ENCODE measurements at regions not wholly inside any gene's neighbourhood (a gene's known extent, or its start where the extent isn't known, plus 50 kb on each side); places are given as distances from the start of the nearest gene placed in this dataset.

- TF ChIP-seq CTCF (IDR thresholded peaks at IDR 0.05; ENCODE audit: poor library complexity, severe bottlenecking) = no peak
- ATAC-seq (ENCODE audit: low read depth) = no peak
- no peak for DNase-seq (ENCODE audit: low spot score)
These were observed 133.2 kb downstream of the TMEM17 start for GRCh38 chr2:62372824-62373223.

GRCh38 chr2:62370321-62371250, 135.4 kb downstream of the TMEM17 start:
- no peaks in the 10 kb centered on the region for H3K4me1 ChIP-seq (ENCODE audit: insufficient read depth, poor library complexity, severe bottlenecking)
- H3K27ac ChIP-seq (ENCODE audit: poor library complexity, severe bottlenecking) = no peak overlapping the region
- no peak for DNase-seq (ENCODE audit: low spot score)
- TF ChIP-seq CTCF (IDR thresholded peaks at IDR 0.05; ENCODE audit: poor library complexity, severe bottlenecking) = no peak
- no peak overlapping the region for H3K4me3 ChIP-seq (ENCODE audit: severe bottlenecking)
- H3K27me3 ChIP-seq (ENCODE audit: insufficient read depth, poor library complexity, severe bottlenecking) = no peaks in the 10 kb centered on the region
- H3K9me3 ChIP-seq (ENCODE audit: severe bottlenecking) = peaks cover 6% of the 10 kb centered on the region
- no peaks in the 10 kb centered on the region for H3K36me3 ChIP-seq (ENCODE audit: low read depth)
- no peak for ATAC-seq (ENCODE audit: low read depth)

More at GRCh38 chr2:62372824-62373223, 133.2 kb downstream of the TMEM17 start:
- no peaks in the 10 kb centered on the region for H3K27me3 ChIP-seq (ENCODE audit: insufficient read depth, poor library complexity, severe bottlenecking)
- H3K4me3 ChIP-seq (ENCODE audit: severe bottlenecking) = no peak overlapping the region
- H3K36me3 ChIP-seq (ENCODE audit: low read depth) = no peaks in the 10 kb centered on the region
- no peaks in the 10 kb centered on the region for H3K4me1 ChIP-seq (ENCODE audit: insufficient read depth, poor library complexity, severe bottlenecking)
- H3K9me3 ChIP-seq (ENCODE audit: severe bottlenecking) = peaks cover 6% of the 10 kb centered on the region
- no peak overlapping the region for H3K27ac ChIP-seq (ENCODE audit: poor library complexity, severe bottlenecking)

- no peaks in the 10 kb centered on the region for H3K27me3 ChIP-seq (ENCODE audit: insufficient read depth, poor library complexity, severe bottlenecking)
- no peaks in the 10 kb centered on the region for H3K36me3 ChIP-seq (ENCODE audit: low read depth)
- H3K9me3 ChIP-seq (ENCODE audit: severe bottlenecking) = peaks cover 6% of the 10 kb centered on the region
- no peak for TF ChIP-seq CTCF (IDR thresholded peaks at IDR 0.05; ENCODE audit: poor library complexity, severe bottlenecking)
- no peaks in the 10 kb centered on the region for H3K4me1 ChIP-seq (ENCODE audit: insufficient read depth, poor library complexity, severe bottlenecking)
- no peak for ATAC-seq (ENCODE audit: low read depth)
- no peak overlapping the region for H3K4me3 ChIP-seq (ENCODE audit: severe bottlenecking)
- no peak overlapping the region for H3K27ac ChIP-seq (ENCODE audit: poor library complexity, severe bottlenecking)
- no peak for DNase-seq (ENCODE audit: low spot score)
These were observed 136.3 kb downstream of the TMEM17 start for GRCh38 chr2:62369541-62370202.

GRCh38 chr2:62364791-62365528, 141.0 kb downstream of the TMEM17 start:
- no peak overlapping the region for H3K4me3 ChIP-seq (ENCODE audit: severe bottlenecking)
- H3K9me3 ChIP-seq (ENCODE audit: severe bottlenecking) = no peaks in the 10 kb centered on the region
- H3K4me1 ChIP-seq (ENCODE audit: insufficient read depth, poor library complexity, severe bottlenecking) = no peaks in the 10 kb centered on the region
- TF ChIP-seq CTCF (IDR thresholded peaks at IDR 0.05; ENCODE audit: poor library complexity, severe bottlenecking) = no peak
- no peaks in the 10 kb centered on the region for H3K27me3 ChIP-seq (ENCODE audit: insufficient read depth, poor library complexity, severe bottlenecking)
- ATAC-seq (ENCODE audit: low read depth) (no peak), DNase-seq (ENCODE audit: low spot score) (no peak)
- H3K27ac ChIP-seq (ENCODE audit: poor library complexity, severe bottlenecking) = no peak overlapping the region
- no peaks in the 10 kb centered on the region for H3K36me3 ChIP-seq (ENCODE audit: low read depth)

All from RWPE2 (cell line).